ENCODE measurements at regions not wholly inside any gene's neighbourhood (a gene's known extent, or its start where the extent isn't known, plus 50 kb on each side); places are given as distances from the start of the nearest gene placed in this dataset.

DNA sequence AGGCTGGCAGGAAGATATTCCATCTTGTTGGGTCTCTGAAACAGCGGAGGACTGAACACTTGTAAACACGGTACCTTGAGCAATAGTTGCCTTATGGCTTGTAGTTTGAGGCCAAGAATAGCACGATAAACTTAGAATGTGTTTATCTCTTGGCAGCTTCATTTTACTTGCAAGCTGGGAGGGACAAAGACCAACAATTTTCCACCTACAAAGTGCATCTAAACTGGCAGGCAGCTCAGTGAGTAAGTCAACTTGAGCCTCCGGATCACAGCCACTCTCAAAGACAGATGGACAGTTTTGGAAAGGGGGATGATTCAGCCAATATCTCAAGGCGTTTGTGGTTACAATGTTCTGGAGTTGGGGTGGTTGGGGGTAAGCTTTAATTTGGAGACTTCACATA lies 652.6 kb downstream of the CETN3 start:
- TF ChIP-seq YY1 (IDR thresholded peaks at IDR 0.05; ENCODE audit: insufficient read depth, insufficient read length) (no peak), ZNF274 (IDR thresholded peaks at IDR 0.05; ENCODE audit: low read depth, low read length) (no peak)

Measured in NT2/D1 (cell line).